OCI-LY1 (cell line): ENCODE measurements at regions not wholly inside any gene's neighbourhood (a gene's known extent, or its start where the extent isn't known, plus 50 kb on each side); places are given as distances from the start of the nearest gene placed in this dataset.

ENCODE experiments used
- H2AFZ ChIP-seq: fragments of 200-600 bp; sonication (generic), shearing (Covaris generic); 2 replicates; pipeline ENCODE4 v1.6.0; 2014; ENCODE audit warnings: antibody characterized with exemption, mild to moderate bottlenecking, low read length
- H3F3A ChIP-seq: fragments of 200-600 bp; sonication (generic), shearing (Covaris generic); 2 replicates; pipeline ENCODE4 v1.6.0; 2014; ENCODE audit warnings: mild to moderate bottlenecking, antibody characterized with exemption, low read length, moderate library complexity; ENCODE audit not compliant: insufficient read depth
- H3K27ac ChIP-seq: fragments of 200-600 bp; sonication (generic); 2 replicates; pipeline ENCODE4 v1.5.1; 2014; ENCODE audit warnings: low read length, mixed run types, mild to moderate bottlenecking, low read depth; ENCODE audit not compliant: poor library complexity, severe bottlenecking
- H3K27me3 ChIP-seq: fragments of 200-600 bp; sonication (generic); 2 replicates; pipeline ENCODE4 v1.6.0; 2014; ENCODE audit warnings: antibody characterized with exemption, mild to moderate bottlenecking, low read length, moderate library complexity; ENCODE audit not compliant: insufficient read depth
- H3K36me3 ChIP-seq: fragments of 200-600 bp; sonication (generic); 2 replicates; pipeline ENCODE4 v1.6.1; 2014; ENCODE audit warnings: mild to moderate bottlenecking, antibody characterized with exemption, low read length, moderate library complexity, mixed read lengths; ENCODE audit not compliant: insufficient read depth
- H3K4me1 ChIP-seq: fragments of 200-600 bp; sonication (generic); 2 replicates; pipeline ENCODE4 v1.5.1; 2014; ENCODE audit warnings: mild to moderate bottlenecking, low read length, moderate library complexity; ENCODE audit not compliant: insufficient read depth, severe bottlenecking
- H3K4me2 ChIP-seq: fragments of 200-600 bp; sonication (generic), shearing (Covaris generic); 2 replicates; pipeline ENCODE4 v1.6.1; 2014; ENCODE audit warnings: low read length
- H3K4me3 ChIP-seq: fragments of 200-600 bp; sonication (generic); 2 replicates; pipeline ENCODE4 v1.5.1; 2014; ENCODE audit warnings: low read length, low read depth, mild to moderate bottlenecking, mixed read lengths; ENCODE audit not compliant: poor library complexity, severe bottlenecking
- H3K79me2 ChIP-seq: fragments of 200-600 bp; shearing (Covaris generic); 2 replicates; pipeline ENCODE4 v1.6.1; 2016; ENCODE audit warnings: mixed run types, low read length, mixed read lengths; ENCODE audit not compliant: insufficient read depth
- H3K9ac ChIP-seq: fragments of 200-600 bp; sonication (generic), shearing (Covaris generic); 2 replicates; pipeline ENCODE4 v1.6.1; 2014; ENCODE audit warnings: mild to moderate bottlenecking, low read length, mixed read lengths
- H3K9me2 ChIP-seq: fragments of 200-600 bp; sonication (generic), shearing (Covaris generic); 2 replicates; pipeline ENCODE4 v1.6.1; 2014; ENCODE audit warnings: low read depth, mild to moderate bottlenecking, low read length, mixed read lengths
- H3K9me3 ChIP-seq: fragments of 200-600 bp; shearing (Covaris generic); 2 replicates; pipeline ENCODE4 v1.6.1; 2014; ENCODE audit warnings: low read length, mixed read lengths
- H4K20me1 ChIP-seq: fragments of 200-600 bp; sonication (generic), shearing (Covaris generic); 2 replicates; pipeline ENCODE4 v1.6.0; 2016; ENCODE audit warnings: mild to moderate bottlenecking, low read length; ENCODE audit not compliant: insufficient read depth
- EZH2 ChIP-seq: fragments of 200-600 bp; sonication (generic), shearing (Covaris generic); IDR thresholded peaks from 2 replicates; pipeline ENCODE4 v1.8.0; 2017; ENCODE audit warnings: borderline replicate concordance, mixed run types, mild to moderate bottlenecking, antibody characterized with exemption, low read length, moderate library complexity, mixed read lengths
- TF ChIP-seq, protein P1 (sequence below): fragments of 200-600 bp; sonication (generic), shearing (Covaris generic); IDR thresholded peaks from 2 replicates; pipeline ENCODE4 v1.5.1; 2017; ENCODE audit warnings: mild to moderate bottlenecking, antibody characterized with exemption, low read length, moderate library complexity, mixed read lengths

DNA sequence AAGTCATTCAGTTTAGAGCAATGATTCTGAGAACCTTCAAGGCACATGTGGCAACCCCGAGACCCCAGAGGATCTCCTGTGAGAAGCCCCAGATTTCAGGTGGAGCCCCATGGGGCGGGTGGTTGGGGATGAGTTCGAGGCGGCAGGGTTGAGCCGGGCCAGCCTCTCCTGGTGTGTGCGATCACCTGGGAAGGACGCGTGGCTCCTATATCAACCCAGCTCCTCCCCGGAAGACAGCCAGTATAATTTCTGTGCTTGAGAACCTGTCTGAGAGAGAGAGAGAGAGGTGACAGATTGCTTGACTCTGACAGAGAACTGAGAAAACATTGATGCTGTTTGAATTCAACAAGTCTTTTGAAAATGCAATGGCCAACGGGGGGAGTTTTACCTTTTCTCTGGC lies 89.0 kb downstream of the TEX29 start:
- H3F3A ChIP-seq: no peaks in the 10 kb centered on the region
- no peak overlapping the region for H3K4me3 ChIP-seq
- no peak for TF ChIP-seq EZH2
- TF ChIP-seq, protein P1, sequence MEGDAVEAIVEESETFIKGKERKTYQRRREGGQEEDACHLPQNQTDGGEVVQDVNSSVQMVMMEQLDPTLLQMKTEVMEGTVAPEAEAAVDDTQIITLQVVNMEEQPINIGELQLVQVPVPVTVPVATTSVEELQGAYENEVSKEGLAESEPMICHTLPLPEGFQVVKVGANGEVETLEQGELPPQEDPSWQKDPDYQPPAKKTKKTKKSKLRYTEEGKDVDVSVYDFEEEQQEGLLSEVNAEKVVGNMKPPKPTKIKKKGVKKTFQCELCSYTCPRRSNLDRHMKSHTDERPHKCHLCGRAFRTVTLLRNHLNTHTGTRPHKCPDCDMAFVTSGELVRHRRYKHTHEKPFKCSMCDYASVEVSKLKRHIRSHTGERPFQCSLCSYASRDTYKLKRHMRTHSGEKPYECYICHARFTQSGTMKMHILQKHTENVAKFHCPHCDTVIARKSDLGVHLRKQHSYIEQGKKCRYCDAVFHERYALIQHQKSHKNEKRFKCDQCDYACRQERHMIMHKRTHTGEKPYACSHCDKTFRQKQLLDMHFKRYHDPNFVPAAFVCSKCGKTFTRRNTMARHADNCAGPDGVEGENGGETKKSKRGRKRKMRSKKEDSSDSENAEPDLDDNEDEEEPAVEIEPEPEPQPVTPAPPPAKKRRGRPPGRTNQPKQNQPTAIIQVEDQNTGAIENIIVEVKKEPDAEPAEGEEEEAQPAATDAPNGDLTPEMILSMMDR: no peak
- no peaks in the 10 kb centered on the region for H3K36me3 ChIP-seq
- H3K9ac ChIP-seq: no peak overlapping the region
- peaks cover 9% of the 10 kb centered on the region for H3K27me3 ChIP-seq
- H3K9me3 ChIP-seq: no peaks in the 10 kb centered on the region
- H3K79me2 ChIP-seq: no peaks in the 10 kb centered on the region
- no peak overlapping the region for H2AFZ ChIP-seq
- H4K20me1 ChIP-seq: no peaks in the 10 kb centered on the region
- H3K4me2 ChIP-seq: no peak overlapping the region
- H3K27ac ChIP-seq: no peak overlapping the region
- no peaks in the 10 kb centered on the region for H3K4me1 ChIP-seq
- H3K9me2 ChIP-seq: no peaks in the 10 kb centered on the region

GRCh38 chr13:111410232-111411021 lies 90.0 kb downstream of the TEX29 start:
- Histone ChIP-seq H3K9me2 (no peaks in the 10 kb centered on the region), H3K36me3 (no peaks in the 10 kb centered on the region), H3K27me3 (peaks cover 4% of the 10 kb centered on the region), H2AFZ (no peak overlapping the region), H3K4me2 (no peak overlapping the region), H4K20me1 (no peaks in the 10 kb centered on the region), H3K9me3 (no peaks in the 10 kb centered on the region), H3K27ac (no peak overlapping the region), H3K9ac (no peak overlapping the region), H3K4me3 (no peak overlapping the region), H3K4me1 (no peaks in the 10 kb centered on the region), H3F3A (no peaks in the 10 kb centered on the region), H3K79me2 (no peaks in the 10 kb centered on the region)
- TF ChIP-seq, protein P1: no peak
- no peak for TF ChIP-seq EZH2

DNA sequence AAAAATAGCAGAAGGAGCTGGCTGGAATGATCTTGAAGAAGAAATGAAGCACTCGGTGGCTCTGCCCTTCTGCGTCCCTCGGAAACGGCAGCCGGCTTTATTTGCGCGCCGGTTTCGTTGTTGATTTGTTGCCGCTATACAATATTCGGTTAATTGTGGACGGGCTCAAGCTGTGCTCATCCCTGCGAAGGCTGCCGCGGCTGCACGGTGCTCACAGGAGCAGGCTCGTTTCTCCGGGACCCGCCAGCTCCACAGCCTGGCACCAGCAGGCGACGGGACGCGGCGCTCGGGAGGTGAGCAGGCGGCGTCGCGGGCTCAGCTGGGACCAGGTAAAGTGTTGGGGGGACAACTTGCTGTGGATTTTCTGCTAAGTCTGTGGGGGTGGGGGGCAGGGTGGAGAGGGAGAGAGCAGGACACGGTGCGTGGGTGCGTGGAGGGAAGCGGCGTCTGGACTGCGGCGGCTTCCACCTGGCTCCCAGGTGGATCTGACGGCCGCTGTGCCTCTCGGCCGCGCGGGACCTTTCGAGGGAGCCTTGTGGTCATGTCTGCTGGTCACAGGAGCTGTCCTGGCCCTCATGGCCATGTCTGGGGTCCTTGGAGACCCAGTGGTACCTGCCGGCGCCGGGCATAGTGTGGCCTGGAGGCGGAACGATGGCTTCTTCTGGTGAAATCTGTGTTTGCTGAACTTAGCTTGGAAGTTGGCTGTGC lies 90.9 kb downstream of the TEX29 start:
- Histone ChIP-seq H3K27ac (no peak overlapping the region), H3K27me3 (peaks cover 4% of the 10 kb centered on the region), H3K9ac (no peak overlapping the region), H3K4me1 (no peaks in the 10 kb centered on the region), H2AFZ (no peak overlapping the region), H3K4me2 (no peak overlapping the region), H3F3A (no peaks in the 10 kb centered on the region), H4K20me1 (no peaks in the 10 kb centered on the region), H3K9me3 (no peaks in the 10 kb centered on the region), H3K4me3 (no peak overlapping the region), H3K36me3 (no peaks in the 10 kb centered on the region), H3K9me2 (no peaks in the 10 kb centered on the region), H3K79me2 (no peaks in the 10 kb centered on the region)
- TF ChIP-seq, protein P1: no peak
- no peak for TF ChIP-seq EZH2
